ENCODE measurements at regions not wholly inside any gene's neighbourhood (a gene's known extent, or its start where the extent isn't known, plus 50 kb on each side); places are given as distances from the start of the nearest gene placed in this dataset.
"Not testable (repeated sequence)": the region's sequence is repeated elsewhere in the genome, so short reads cannot be mapped to it uniquely, and the experiment has no call there.

DNA sequence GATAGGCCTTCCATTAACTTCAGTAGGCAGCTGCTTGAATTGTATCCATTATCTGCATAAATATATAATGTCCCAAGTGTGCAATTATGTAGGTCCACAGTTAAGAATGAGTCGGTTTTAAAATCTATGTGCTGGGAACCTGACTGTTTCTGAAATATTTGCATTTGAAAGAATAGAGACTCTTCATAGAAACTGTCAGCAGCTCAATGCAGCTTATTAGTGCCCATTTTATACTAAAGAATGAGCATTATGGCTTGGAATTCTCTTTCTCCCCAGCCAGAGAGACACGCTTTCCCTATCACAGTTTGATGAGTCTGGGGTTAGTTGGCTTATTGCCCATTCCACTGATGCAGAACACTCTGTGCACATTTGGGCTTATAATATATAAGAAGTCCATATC is 202.0 kb upstream of the PCDH7 start:
- H3K4me3 Mint-ChIP-seq: no peak overlapping the region
- H3K27ac Mint-ChIP-seq: no peak overlapping the region
- H3K36me3 Mint-ChIP-seq (ENCODE audit: low read depth): no peaks in the 10 kb centered on the region
- no peaks in the 10 kb centered on the region for H3K4me1 Mint-ChIP-seq
- CTCF ChIA-PET: no interaction called here
- H3K9me3 Mint-ChIP-seq: peaks cover 7% of the 10 kb centered on the region
- DNase-seq: no peak
- POLR2A ChIA-PET: no interaction called here
- no peaks in the 10 kb centered on the region for H3K27me3 Mint-ChIP-seq

DNA sequence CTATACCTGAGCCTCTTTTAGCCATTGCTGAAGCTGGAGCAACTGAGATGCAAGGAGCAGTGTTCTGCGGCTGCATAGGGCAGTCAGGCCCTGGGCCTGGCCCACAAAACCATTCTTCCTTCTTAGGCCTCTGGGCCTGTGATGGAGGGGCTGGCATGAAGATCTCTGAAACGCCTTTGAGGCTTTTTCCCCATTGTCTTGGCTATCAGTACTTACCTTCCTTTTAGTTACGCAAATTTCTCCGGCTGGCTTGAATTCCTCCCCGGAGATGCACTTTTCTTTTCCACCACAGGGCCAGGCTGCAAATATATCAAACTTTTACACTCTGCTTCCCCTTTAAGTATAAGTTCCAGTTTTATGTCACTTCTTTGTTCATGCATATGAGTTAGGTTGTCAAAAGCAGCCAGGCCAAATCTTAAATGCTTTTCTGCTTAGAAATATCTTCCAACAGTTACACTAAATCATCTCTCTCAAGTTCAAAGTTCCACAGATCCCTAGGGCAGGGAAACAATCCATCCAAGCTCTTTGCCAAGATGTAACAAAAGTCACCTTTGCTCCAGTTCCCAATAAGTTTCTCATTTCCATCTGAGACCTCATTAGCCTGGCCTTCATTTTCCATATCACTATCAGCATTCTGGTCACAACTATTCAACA is 194.4 kb upstream of the PCDH7 start:
- H3K27ac Mint-ChIP-seq: no peak overlapping the region
- no peaks in the 10 kb centered on the region for H3K4me1 Mint-ChIP-seq
- CTCF ChIA-PET: no interaction called here
- POLR2A ChIA-PET: no interaction called here
- no peaks in the 10 kb centered on the region for H3K36me3 Mint-ChIP-seq (ENCODE audit: low read depth)
- H3K9me3 Mint-ChIP-seq: peaks cover 27% of the 10 kb centered on the region
- DNase-seq: no peak
- no peaks in the 10 kb centered on the region for H3K27me3 Mint-ChIP-seq
- H3K4me3 Mint-ChIP-seq: no peak overlapping the region

DNA sequence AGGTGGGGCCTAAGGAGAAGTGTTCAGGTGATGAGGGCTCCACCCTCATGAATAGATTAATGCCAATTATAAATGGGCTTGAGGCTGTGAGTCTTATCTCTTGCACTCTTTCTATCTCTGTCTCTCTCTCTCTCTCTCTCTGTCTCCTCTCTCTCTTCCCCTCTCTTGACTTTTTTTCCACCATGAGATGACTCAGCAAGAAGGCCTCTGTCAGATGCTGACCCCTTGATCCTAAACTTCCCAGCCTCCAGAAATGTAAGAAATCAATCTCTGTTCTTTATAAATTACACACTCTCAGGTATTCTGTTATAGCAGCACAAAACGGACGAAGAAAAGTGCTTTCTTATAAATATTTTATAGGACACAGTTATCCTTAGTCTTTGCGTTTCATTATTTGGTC is 184.9 kb upstream of the PCDH7 start:
- DNase-seq: no peak
- H3K27me3 Mint-ChIP-seq: no peaks in the 10 kb centered on the region
- H3K9me3 Mint-ChIP-seq: peaks cover 17% of the 10 kb centered on the region
- no peak overlapping the region for H3K4me3 Mint-ChIP-seq
- CTCF ChIA-PET: no interaction called here
- H3K36me3 Mint-ChIP-seq (ENCODE audit: low read depth): no peaks in the 10 kb centered on the region
- no peaks in the 10 kb centered on the region for H3K4me1 Mint-ChIP-seq
- POLR2A ChIA-PET: no interaction called here
- no peak overlapping the region for H3K27ac Mint-ChIP-seq

DNA sequence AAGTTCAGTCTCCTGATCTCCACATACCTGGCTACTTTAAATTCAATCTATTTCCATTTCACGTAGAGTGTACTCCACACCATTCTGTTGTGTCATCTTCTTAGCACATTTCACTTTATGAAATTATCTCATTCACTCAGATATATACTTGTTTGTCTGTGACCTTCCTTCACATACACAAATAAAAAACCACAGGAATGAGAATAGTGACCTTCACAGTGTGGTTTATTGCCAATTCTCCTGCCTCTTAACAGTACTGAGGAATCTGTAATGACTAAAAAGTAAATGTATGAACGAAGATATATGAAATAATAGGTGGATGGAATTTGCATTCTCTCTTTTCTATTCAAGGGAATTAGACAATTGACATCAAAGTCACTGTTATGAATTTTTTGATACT is 183.9 kb upstream of the PCDH7 start:
- Mint-ChIP-seq H3K4me3 (no peak overlapping the region), H3K27me3 (no peaks in the 10 kb centered on the region), H3K27ac (no peak overlapping the region), H3K9me3 (peaks cover 13% of the 10 kb centered on the region), H3K4me1 (no peaks in the 10 kb centered on the region), H3K36me3 (ENCODE audit: low read depth) (no peaks in the 10 kb centered on the region)
- CTCF ChIA-PET: no interaction called here
- no peak for DNase-seq
- POLR2A ChIA-PET: no interaction called here

DNA sequence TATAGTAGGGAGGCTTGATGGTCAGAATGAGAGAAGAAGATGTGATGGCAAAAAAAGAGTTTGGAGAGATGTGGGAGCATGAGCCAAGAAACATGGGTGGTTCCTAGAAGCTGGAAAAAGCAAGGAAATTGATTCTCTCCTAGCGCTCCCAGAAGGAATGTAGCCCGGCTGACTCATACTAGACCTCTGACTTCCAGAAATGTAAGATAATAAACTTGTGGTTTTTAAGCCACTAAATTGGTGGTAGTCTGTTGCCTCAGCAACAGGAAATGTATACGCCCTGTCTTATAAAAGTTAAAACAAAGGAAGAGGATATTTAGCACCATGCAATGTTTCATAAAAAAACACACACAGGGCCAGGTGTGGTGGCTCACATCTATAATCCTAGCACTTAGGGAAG is 182.7 kb upstream of the PCDH7 start:
- Mint-ChIP-seq H3K27ac (no peak overlapping the region), H3K36me3 (ENCODE audit: low read depth) (no peaks in the 10 kb centered on the region), H3K27me3 (no peaks in the 10 kb centered on the region), H3K9me3 (peaks cover 13% of the 10 kb centered on the region), H3K4me1 (no peaks in the 10 kb centered on the region), H3K4me3 (no peak overlapping the region)
- no peak for DNase-seq
- POLR2A ChIA-PET: no interaction called here
- CTCF ChIA-PET: no interaction called here

DNA sequence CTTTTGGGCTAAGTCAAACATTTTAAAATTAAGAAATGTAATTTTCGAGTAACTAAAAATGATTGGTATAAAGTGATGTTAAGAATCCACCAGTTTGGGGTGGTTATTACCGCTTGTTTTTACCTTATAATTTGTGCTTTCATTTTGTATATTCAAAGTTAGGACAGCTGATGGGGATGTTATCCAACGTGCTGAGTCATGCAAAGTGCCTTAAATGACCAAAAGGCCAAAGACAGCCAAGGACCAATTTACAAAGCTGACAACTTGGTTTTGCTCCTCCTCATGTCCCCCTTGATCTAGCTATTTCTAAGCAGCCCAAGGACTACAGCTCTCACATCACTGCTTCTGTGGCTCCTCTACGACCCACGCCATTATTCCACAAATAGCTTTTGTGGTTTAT is 181.4 kb upstream of the PCDH7 start:
- H3K9me3 Mint-ChIP-seq: peaks cover 9% of the 10 kb centered on the region

DNA sequence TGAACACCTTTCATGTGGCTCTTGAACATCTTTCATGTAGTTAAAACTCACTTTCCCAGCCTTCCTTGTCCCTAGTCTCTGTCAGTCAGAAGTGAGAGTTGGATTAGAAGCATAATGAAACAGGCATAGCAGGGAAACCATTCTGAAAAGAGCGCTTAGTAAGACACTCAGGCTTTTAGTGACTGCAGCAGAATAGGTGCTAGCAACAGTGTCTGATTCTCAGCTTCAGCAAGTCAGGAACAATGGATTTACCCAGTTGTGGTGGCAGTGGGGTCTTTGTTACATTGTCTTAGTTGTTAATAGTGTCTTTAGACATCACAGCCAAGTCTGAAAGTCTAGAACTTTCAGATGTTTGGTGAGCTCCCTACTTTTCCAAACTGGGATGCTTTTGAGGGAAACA is 177.1 kb upstream of the PCDH7 start:
- no peak overlapping the region for H3K4me3 Mint-ChIP-seq
- H3K4me1 Mint-ChIP-seq: no peaks in the 10 kb centered on the region
- POLR2A ChIA-PET: no interaction called here
- CTCF ChIA-PET: no interaction called here
- DNase-seq: no peak
- H3K27ac Mint-ChIP-seq: no peak overlapping the region
- H3K9me3 Mint-ChIP-seq: peaks cover 2% of the 10 kb centered on the region
- H3K27me3 Mint-ChIP-seq: no peaks in the 10 kb centered on the region
- no peaks in the 10 kb centered on the region for H3K36me3 Mint-ChIP-seq (ENCODE audit: low read depth)

More for the DNA sequence above, 181.4 kb upstream of the PCDH7 start:
- Mint-ChIP-seq H3K4me1 (no peaks in the 10 kb centered on the region), H3K36me3 (ENCODE audit: low read depth) (no peaks in the 10 kb centered on the region), H3K27me3 (no peaks in the 10 kb centered on the region), H3K4me3 (no peak overlapping the region), H3K27ac (no peak overlapping the region)
- DNase-seq: no peak
- POLR2A ChIA-PET: no interaction called here
- CTCF ChIA-PET: no interaction called here

DNA sequence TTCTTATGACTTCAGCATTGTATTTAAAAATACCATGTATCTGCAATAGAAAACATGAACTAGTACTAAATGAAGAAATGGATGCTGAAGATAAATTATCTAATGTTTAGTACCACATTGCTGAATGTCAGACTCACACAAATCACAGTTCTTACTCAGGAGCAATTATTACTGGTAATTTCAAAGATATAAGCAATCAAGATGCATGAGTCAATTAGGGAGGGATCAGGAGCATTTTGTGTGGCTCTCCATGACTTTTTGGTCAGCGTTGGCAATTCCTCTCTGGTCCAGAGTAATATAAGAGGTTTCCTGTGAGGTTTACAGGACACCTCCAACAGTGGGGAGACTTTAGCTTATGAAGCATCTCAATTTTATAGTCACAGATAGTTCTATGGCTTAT is 167.0 kb upstream of the PCDH7 start:
- DNase-seq: no peak
- Mint-ChIP-seq H3K4me3 (no peak overlapping the region), H3K4me1 (no peaks in the 10 kb centered on the region), H3K9me3 (peaks cover 3% of the 10 kb centered on the region), H3K36me3 (ENCODE audit: low read depth) (no peaks in the 10 kb centered on the region), H3K27me3 (no peaks in the 10 kb centered on the region), H3K27ac (no peak overlapping the region)
- CTCF ChIA-PET: no interaction called here
- POLR2A ChIA-PET: no interaction called here

DNA sequence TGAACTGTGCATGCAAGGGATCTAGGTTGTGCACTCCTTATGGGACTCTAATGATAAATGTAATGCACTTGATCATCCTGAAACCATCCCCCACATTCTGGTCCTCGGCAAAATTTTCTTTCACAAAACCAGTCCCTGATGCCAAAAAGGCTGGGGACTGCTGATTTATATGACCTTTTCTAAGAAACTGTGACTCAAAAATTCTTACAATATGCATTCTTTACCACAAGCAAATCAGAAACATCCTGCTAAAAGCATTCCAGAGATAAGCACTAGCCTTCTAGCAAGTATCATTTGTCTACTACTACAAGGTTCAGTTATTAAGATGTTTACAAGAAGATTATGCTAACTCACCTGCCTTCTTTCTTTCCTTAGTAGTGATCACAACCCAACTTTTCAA is 166.5 kb upstream of the PCDH7 start:
- CTCF ChIA-PET: no interaction called here
- Mint-ChIP-seq H3K36me3 (ENCODE audit: low read depth) (no peaks in the 10 kb centered on the region), H3K27me3 (no peaks in the 10 kb centered on the region), H3K4me1 (no peaks in the 10 kb centered on the region), H3K27ac (no peak overlapping the region), H3K9me3 (peaks cover 3% of the 10 kb centered on the region), H3K4me3 (no peak overlapping the region)
- no peak for DNase-seq
- POLR2A ChIA-PET: no interaction called here

DNA sequence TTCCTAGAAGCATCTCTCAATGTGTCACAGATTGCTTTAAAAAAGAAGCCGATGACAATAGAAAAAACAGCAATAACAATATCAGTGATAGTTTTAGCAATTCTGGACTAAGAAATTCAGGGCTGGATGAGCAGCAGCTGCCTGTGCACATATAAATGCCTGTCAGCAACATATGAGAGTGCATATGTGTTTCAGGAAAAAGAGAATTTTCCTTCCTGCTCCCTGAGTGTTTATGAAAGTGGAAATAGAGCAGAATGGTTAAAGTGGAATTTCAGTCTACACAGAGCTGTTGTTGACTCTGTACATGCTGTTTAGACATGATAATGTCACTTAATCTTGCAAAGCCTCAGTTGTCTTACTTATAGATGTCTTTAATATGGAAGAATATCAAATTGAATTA is 164.4 kb upstream of the PCDH7 start:
- Mint-ChIP-seq H3K27me3 (no peaks in the 10 kb centered on the region), H3K27ac (no peak overlapping the region), H3K36me3 (ENCODE audit: low read depth) (no peaks in the 10 kb centered on the region), H3K9me3 (peaks cover 2% of the 10 kb centered on the region), H3K4me1 (no peaks in the 10 kb centered on the region), H3K4me3 (no peak overlapping the region)
- DNase-seq: no peak
- POLR2A ChIA-PET: no interaction called here
- CTCF ChIA-PET: no interaction called here

DNA sequence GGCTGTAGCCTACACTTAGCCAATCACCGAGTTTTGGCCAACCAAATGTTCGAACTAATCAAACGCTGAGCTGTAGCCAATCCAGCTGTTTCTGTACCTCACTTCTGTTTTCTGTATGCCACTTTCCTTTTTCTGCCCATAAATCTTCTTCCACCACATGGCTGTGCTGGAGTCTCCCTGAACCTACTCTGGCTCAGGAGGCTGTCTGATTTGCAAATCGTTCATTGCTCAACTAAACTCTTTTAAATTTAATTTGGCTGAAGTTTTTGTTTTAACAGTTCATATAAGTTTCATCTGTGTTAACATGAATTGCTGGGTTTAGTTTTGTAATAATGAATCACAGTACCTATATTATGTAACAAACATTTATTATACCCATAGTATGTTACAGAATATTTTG is 160.7 kb upstream of the PCDH7 start:
- Mint-ChIP-seq H3K4me3 (no peak overlapping the region), H3K27ac (no peak overlapping the region), H3K36me3 (ENCODE audit: low read depth) (no peaks in the 10 kb centered on the region), H3K9me3 (peaks cover 14% of the 10 kb centered on the region), H3K4me1 (no peaks in the 10 kb centered on the region), H3K27me3 (no peaks in the 10 kb centered on the region)
- POLR2A ChIA-PET: no interaction called here
- DNase-seq: no peak
- CTCF ChIA-PET: no interaction called here

DNA sequence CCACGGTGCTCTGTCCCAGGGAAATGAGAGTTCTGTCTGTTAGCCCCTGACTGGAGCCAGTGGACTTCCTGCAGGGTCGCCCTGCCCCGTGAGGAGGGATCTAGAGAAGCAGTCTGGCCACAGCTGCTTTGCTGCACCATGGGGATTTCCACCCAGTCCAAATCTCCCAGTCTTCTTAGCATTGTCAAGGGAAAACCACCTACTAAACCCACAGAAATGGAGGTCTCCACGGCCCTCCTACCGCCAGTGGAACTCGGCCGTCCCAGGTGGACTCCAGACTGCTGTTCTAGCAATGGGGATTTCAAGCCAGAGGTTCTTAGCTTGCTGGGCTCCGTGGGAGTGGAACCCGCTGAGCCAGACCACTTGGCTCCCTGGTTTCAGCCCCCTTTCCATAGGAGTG is 133.3 kb upstream of the PCDH7 start:
- ChIA-PET POLR2A (no interaction called here), CTCF (no interaction called here)
- no peak overlapping the region for H3K27ac Mint-ChIP-seq
- no peaks in the 10 kb centered on the region for H3K27me3 Mint-ChIP-seq
- DNase-seq: no peak
- peaks cover 9% of the 10 kb centered on the region for H3K9me3 Mint-ChIP-seq
- H3K36me3 Mint-ChIP-seq (ENCODE audit: low read depth): no peaks in the 10 kb centered on the region
- H3K4me3 Mint-ChIP-seq: no peak overlapping the region
- H3K4me1 Mint-ChIP-seq: no peaks in the 10 kb centered on the region

DNA sequence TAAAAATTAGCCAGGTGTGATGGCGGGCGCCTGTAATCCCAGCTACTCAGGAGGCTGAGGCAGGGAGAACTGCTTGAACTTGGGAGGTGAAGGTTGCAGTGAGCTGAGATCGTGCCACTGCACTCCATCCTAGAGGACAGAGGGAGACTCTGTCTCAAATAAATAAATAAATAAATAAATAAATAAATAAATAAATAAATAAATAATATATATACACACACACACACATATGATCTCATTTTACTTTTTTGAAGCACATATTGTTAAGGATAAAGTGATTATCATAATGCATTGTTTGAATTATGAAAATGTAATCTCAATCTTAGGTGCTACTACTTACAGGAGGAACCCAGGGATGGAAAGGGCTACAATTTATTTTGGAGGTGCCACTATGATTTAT is 130.5 kb upstream of the PCDH7 start:
- H3K27me3 Mint-ChIP-seq; H3K36me3 Mint-ChIP-seq (ENCODE audit: low read depth); H3K9me3 Mint-ChIP-seq; H3K4me1 Mint-ChIP-seq; DNase-seq; CTCF ChIA-PET; H3K4me3 Mint-ChIP-seq; POLR2A ChIA-PET; H3K27ac Mint-ChIP-seq: not testable (repeated sequence)

DNA sequence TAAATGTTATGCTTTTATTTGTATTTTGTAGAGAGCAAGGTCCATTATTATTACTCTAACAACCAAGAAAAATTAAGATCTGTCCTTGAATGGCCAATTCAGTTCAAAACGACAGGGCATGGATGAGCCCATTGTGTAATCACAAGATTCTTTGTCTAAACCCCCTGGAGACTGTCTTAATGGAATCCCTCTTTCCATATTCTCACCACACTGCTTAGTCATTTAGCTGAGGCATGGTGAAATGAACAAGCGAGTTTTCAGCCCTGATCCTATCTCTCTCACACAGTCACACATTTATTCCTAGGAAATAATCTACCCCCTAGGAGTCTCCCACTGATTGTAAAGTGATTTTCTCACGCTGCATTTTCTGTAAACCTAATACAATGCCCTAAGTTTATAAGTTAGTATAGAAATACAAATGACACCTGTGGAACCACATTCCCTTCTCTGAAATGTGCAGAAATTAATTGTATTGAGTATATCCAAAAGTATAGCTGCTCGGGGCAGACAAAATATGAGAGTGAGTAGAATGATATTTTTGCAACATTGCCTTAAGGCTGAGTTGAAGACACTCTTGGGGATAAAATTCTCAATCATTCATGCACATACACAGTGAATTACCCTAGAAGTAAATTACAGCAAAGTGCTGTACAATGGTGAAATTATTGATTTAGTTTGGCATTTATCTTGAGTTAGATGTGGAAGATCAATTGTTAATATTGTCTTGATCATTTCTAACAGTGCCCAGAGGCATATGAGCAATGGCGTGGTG is 119.7 kb upstream of the PCDH7 start:
- Mint-ChIP-seq H3K27ac (no peak overlapping the region), H3K27me3 (no peaks in the 10 kb centered on the region), H3K36me3 (ENCODE audit: low read depth) (no peaks in the 10 kb centered on the region), H3K4me1 (no peaks in the 10 kb centered on the region), H3K9me3 (peaks cover under 1% of the 10 kb centered on the region), H3K4me3 (no peak overlapping the region)
- CTCF ChIA-PET: no interaction called here
- no peak for DNase-seq
- POLR2A ChIA-PET: no interaction called here
